ENCODE measurements at regions not wholly inside any gene's neighbourhood (a gene's known extent, or its start where the extent isn't known, plus 50 kb on each side); places are given as distances from the start of the nearest gene placed in this dataset.

- peaks cover 0 to 13% (median 5%) of the 10 kb centered on the region in 3 donors for H3K27me3 ChIP-seq (ENCODE audit: control insufficient read depth in 3 of 3, insufficient read depth in 3 of 3, low read length in 3 of 3)
- no peaks in the 10 kb centered on the region for H3K9me3 ChIP-seq (ENCODE audit: control insufficient read depth in 3 of 3, low read length in 3 of 3)
- H3K36me3 ChIP-seq (ENCODE audit: control insufficient read depth in 3 of 3, insufficient read depth in 3 of 3, low read length in 3 of 3): no peaks in the 10 kb centered on the region
- no peak overlapping the region for H3K27ac ChIP-seq (ENCODE audit: low read depth, low read length)
- H3K4me3 ChIP-seq (ENCODE audit: low read length in 3 of 3): no peak overlapping the region
- no peak overlapping the region for H3K9ac ChIP-seq (ENCODE audit: low read depth in 1 of 3, low read length in 3 of 3)
- no peaks in the 10 kb centered on the region for H3K4me1 ChIP-seq (ENCODE audit: control insufficient read depth in 3 of 3, insufficient read depth in 3 of 3, low read length in 3 of 3)
These were observed 311.1 kb upstream of the IRX1 start for GRCh38 chr5:3284506-3284905.

GRCh38 chr5:3282841-3283240 lies 312.8 kb upstream of the IRX1 start:
- Histone ChIP-seq H3K27ac (ENCODE audit: low read depth, low read length) (no peak overlapping the region), H3K9ac (ENCODE audit: low read depth in 1 of 3, low read length in 3 of 3) (no peak overlapping the region), H3K9me3 (ENCODE audit: control insufficient read depth in 3 of 3, low read length in 3 of 3) (no peaks in the 10 kb centered on the region), H3K27me3 (ENCODE audit: control insufficient read depth in 3 of 3, insufficient read depth in 3 of 3, low read length in 3 of 3) (peaks cover 0 to 13% (median 5%) of the 10 kb centered on the region in 3 donors), H3K4me3 (ENCODE audit: low read length in 3 of 3) (no peak overlapping the region), H3K36me3 (ENCODE audit: control insufficient read depth in 3 of 3, insufficient read depth in 3 of 3, low read length in 3 of 3) (no peaks in the 10 kb centered on the region), H3K4me1 (ENCODE audit: control insufficient read depth in 3 of 3, insufficient read depth in 3 of 3, low read length in 3 of 3) (no peaks in the 10 kb centered on the region)

- Histone ChIP-seq H3K27me3 (ENCODE audit: control insufficient read depth in 3 of 3, insufficient read depth in 3 of 3, low read length in 3 of 3) (peaks cover 0 to 9% (median 3%) of the 10 kb centered on the region in 3 donors), H3K9me3 (ENCODE audit: control insufficient read depth in 3 of 3, low read length in 3 of 3) (no peaks in the 10 kb centered on the region), H3K36me3 (ENCODE audit: control insufficient read depth in 3 of 3, insufficient read depth in 3 of 3, low read length in 3 of 3) (no peaks in the 10 kb centered on the region), H3K4me3 (ENCODE audit: low read length in 3 of 3) (no peak overlapping the region), H3K4me1 (ENCODE audit: control insufficient read depth in 3 of 3, insufficient read depth in 3 of 3, low read length in 3 of 3) (no peaks in the 10 kb centered on the region), H3K27ac (ENCODE audit: low read depth, low read length) (no peak overlapping the region), H3K9ac (ENCODE audit: low read depth in 1 of 3, low read length in 3 of 3) (no peak overlapping the region)
These were observed 314.3 kb upstream of the IRX1 start for GRCh38 chr5:3281366-3281765.

GRCh38 chr5:3278643-3279042 lies 317.0 kb upstream of the IRX1 start:
- H3K9me3 ChIP-seq (ENCODE audit: control insufficient read depth in 3 of 3, low read length in 3 of 3): peaks cover 0 to 2% (median 0%) of the 10 kb centered on the region in 3 donors
- H3K27ac ChIP-seq (ENCODE audit: low read depth, low read length): no peak overlapping the region
- no peaks in the 10 kb centered on the region for H3K4me1 ChIP-seq (ENCODE audit: control insufficient read depth in 3 of 3, insufficient read depth in 3 of 3, low read length in 3 of 3)
- no peak overlapping the region for H3K9ac ChIP-seq (ENCODE audit: low read depth in 1 of 3, low read length in 3 of 3)
- no peaks in the 10 kb centered on the region for H3K36me3 ChIP-seq (ENCODE audit: control insufficient read depth in 3 of 3, insufficient read depth in 3 of 3, low read length in 3 of 3)
- no peak overlapping the region for H3K4me3 ChIP-seq (ENCODE audit: low read length in 3 of 3)
- H3K27me3 ChIP-seq (ENCODE audit: control insufficient read depth in 3 of 3, insufficient read depth in 3 of 3, low read length in 3 of 3): peaks cover 3 to 12% (median 10%) of the 10 kb centered on the region in 3 donors

GRCh38 chr5:3277590-3278196 lies 317.9 kb upstream of the IRX1 start:
- H3K9ac ChIP-seq (ENCODE audit: low read depth in 1 of 3, low read length in 3 of 3): no peak overlapping the region
- H3K27me3 ChIP-seq (ENCODE audit: control insufficient read depth in 3 of 3, insufficient read depth in 3 of 3, low read length in 3 of 3): peaks cover under 1 to 19% (median 11%) of the 10 kb centered on the region in 3 donors
- peaks cover 0 to 2% (median 0%) of the 10 kb centered on the region in 3 donors for H3K9me3 ChIP-seq (ENCODE audit: control insufficient read depth in 3 of 3, low read length in 3 of 3)
- no peak overlapping the region for H3K4me3 ChIP-seq (ENCODE audit: low read length in 3 of 3)
- H3K27ac ChIP-seq (ENCODE audit: low read depth, low read length): no peak overlapping the region
- no peaks in the 10 kb centered on the region for H3K36me3 ChIP-seq (ENCODE audit: control insufficient read depth in 3 of 3, insufficient read depth in 3 of 3, low read length in 3 of 3)
- H3K4me1 ChIP-seq (ENCODE audit: control insufficient read depth in 3 of 3, insufficient read depth in 3 of 3, low read length in 3 of 3): no peaks in the 10 kb centered on the region

- Histone ChIP-seq H3K9ac (ENCODE audit: low read depth in 1 of 3, low read length in 3 of 3) (no peak overlapping the region), H3K4me3 (ENCODE audit: low read length in 3 of 3) (no peak overlapping the region), H3K4me1 (ENCODE audit: control insufficient read depth in 3 of 3, insufficient read depth in 3 of 3, low read length in 3 of 3) (no peaks in the 10 kb centered on the region), H3K36me3 (ENCODE audit: control insufficient read depth in 3 of 3, insufficient read depth in 3 of 3, low read length in 3 of 3) (no peaks in the 10 kb centered on the region), H3K27me3 (ENCODE audit: control insufficient read depth in 3 of 3, insufficient read depth in 3 of 3, low read length in 3 of 3) (peaks cover 5 to 23% (median 13%) of the 10 kb centered on the region in 3 donors), H3K27ac (ENCODE audit: low read depth, low read length) (no peak overlapping the region), H3K9me3 (ENCODE audit: control insufficient read depth in 3 of 3, low read length in 3 of 3) (peaks cover 0 to 2% (median 0%) of the 10 kb centered on the region in 3 donors)
These were observed 318.7 kb upstream of the IRX1 start for GRCh38 chr5:3276896-3277295.

- no peaks in the 10 kb centered on the region for H3K36me3 ChIP-seq (ENCODE audit: control insufficient read depth in 3 of 3, insufficient read depth in 3 of 3, low read length in 3 of 3)
- no peak overlapping the region for H3K27ac ChIP-seq (ENCODE audit: low read depth, low read length)
- peaks cover 5 to 28% (median 7%) of the 10 kb centered on the region in 3 donors for H3K27me3 ChIP-seq (ENCODE audit: control insufficient read depth in 3 of 3, insufficient read depth in 3 of 3, low read length in 3 of 3)
- no peak overlapping the region for H3K9ac ChIP-seq (ENCODE audit: low read depth in 1 of 3, low read length in 3 of 3)
- peaks cover 0 to 2% (median 0%) of the 10 kb centered on the region in 3 donors for H3K9me3 ChIP-seq (ENCODE audit: control insufficient read depth in 3 of 3, low read length in 3 of 3)
- H3K4me3 ChIP-seq (ENCODE audit: low read length in 3 of 3): no peak overlapping the region
- H3K4me1 ChIP-seq (ENCODE audit: control insufficient read depth in 3 of 3, insufficient read depth in 3 of 3, low read length in 3 of 3): no peaks in the 10 kb centered on the region
These were observed 326.1 kb upstream of the IRX1 start for GRCh38 chr5:3269395-3270169.

- H3K9me3 ChIP-seq (ENCODE audit: control insufficient read depth in 3 of 3, low read length in 3 of 3): no peaks in the 10 kb centered on the region
- no peak overlapping the region for H3K9ac ChIP-seq (ENCODE audit: low read depth in 1 of 3, low read length in 3 of 3)
These were observed 326.8 kb upstream of the IRX1 start for GRCh38 chr5:3268760-3269330.

GRCh38 chr5:3266861-3267260 lies 328.8 kb upstream of the IRX1 start:
- no peak overlapping the region for H3K27ac ChIP-seq (ENCODE audit: low read depth, low read length)
- H3K27me3 ChIP-seq (ENCODE audit: control insufficient read depth in 3 of 3, insufficient read depth in 3 of 3, low read length in 3 of 3): peaks cover 0 to 14% (median 0%) of the 10 kb centered on the region in 3 donors
- no peaks in the 10 kb centered on the region for H3K9me3 ChIP-seq (ENCODE audit: control insufficient read depth in 3 of 3, low read length in 3 of 3)
- no peak overlapping the region for H3K9ac ChIP-seq (ENCODE audit: low read depth in 1 of 3, low read length in 3 of 3)
- no peak overlapping the region for H3K4me3 ChIP-seq (ENCODE audit: low read length in 3 of 3)
- H3K36me3 ChIP-seq (ENCODE audit: control insufficient read depth in 3 of 3, insufficient read depth in 3 of 3, low read length in 3 of 3): no peaks in the 10 kb centered on the region
- no peaks in the 10 kb centered on the region for H3K4me1 ChIP-seq (ENCODE audit: control insufficient read depth in 3 of 3, insufficient read depth in 3 of 3, low read length in 3 of 3)

More at GRCh38 chr5:3268760-3269330, 326.8 kb upstream of the IRX1 start:
- Histone ChIP-seq H3K4me3 (ENCODE audit: low read length in 3 of 3) (no peak overlapping the region), H3K27ac (ENCODE audit: low read depth, low read length) (no peak overlapping the region), H3K36me3 (ENCODE audit: control insufficient read depth in 3 of 3, insufficient read depth in 3 of 3, low read length in 3 of 3) (no peaks in the 10 kb centered on the region), H3K27me3 (ENCODE audit: control insufficient read depth in 3 of 3, insufficient read depth in 3 of 3, low read length in 3 of 3) (peaks cover 3 to 26% (median 5%) of the 10 kb centered on the region in 3 donors), H3K4me1 (ENCODE audit: control insufficient read depth in 3 of 3, insufficient read depth in 3 of 3, low read length in 3 of 3) (no peaks in the 10 kb centered on the region)

- Histone ChIP-seq H3K4me3 (ENCODE audit: low read length in 3 of 3) (no peak overlapping the region), H3K4me1 (ENCODE audit: control insufficient read depth in 3 of 3, insufficient read depth in 3 of 3, low read length in 3 of 3) (no peaks in the 10 kb centered on the region), H3K36me3 (ENCODE audit: control insufficient read depth in 3 of 3, insufficient read depth in 3 of 3, low read length in 3 of 3) (no peaks in the 10 kb centered on the region), H3K9ac (ENCODE audit: low read depth in 1 of 3, low read length in 3 of 3) (no peak overlapping the region), H3K27me3 (ENCODE audit: control insufficient read depth in 3 of 3, insufficient read depth in 3 of 3, low read length in 3 of 3) (peaks cover 0 to 7% (median 0%) of the 10 kb centered on the region in 3 donors), H3K9me3 (ENCODE audit: control insufficient read depth in 3 of 3, low read length in 3 of 3) (no peaks in the 10 kb centered on the region), H3K27ac (ENCODE audit: low read depth, low read length) (no peak overlapping the region)
These were observed 329.7 kb upstream of the IRX1 start for GRCh38 chr5:3265936-3266335.

All from skeletal muscle tissue (tissue), 3 donors.